Activated naive CD4-positive, alpha-beta T cell treated with anti-CD3 and anti-CD28 coated beads, Interleukin-2, amount 10 ng/mL, durations not matched to agents 7 days and 5 days (primary cell): ENCODE measurements at regions not wholly inside any gene's neighbourhood (a gene's known extent, or its start where the extent isn't known, plus 50 kb on each side); places are given as distances from the start of the nearest gene placed in this dataset.
"Not testable (repeated sequence)": the region's sequence is repeated elsewhere in the genome, so short reads cannot be mapped to it uniquely, and the experiment has no call there.

Experiments used
- CTCF ChIA-PET: fragments of 350-600 bp; sonication (Branson Sonifier 250); formaldehyde crosslinking; loops from one replicate; lab custom pipeline; 2021; ENCODE audit warnings: antibody characterized with exemption; lab: Charles Lee
- DNase-seq: peaks from one replicate; pipeline ENCODE4 v3.0.0-alpha.2; 2020
- H3K27ac Mint-ChIP-seq: one replicate; pipeline ENCODE4 v1.8.0; 2021; ENCODE audit warnings: mild to moderate bottlenecking, moderate library complexity, mixed read lengths
- H3K27me3 Mint-ChIP-seq: one replicate; pipeline ENCODE4 v1.8.0; 2021; ENCODE audit warnings: mild to moderate bottlenecking, mixed read lengths
- H3K36me3 Mint-ChIP-seq: one replicate; pipeline ENCODE4 v1.8.0; 2021; ENCODE audit warnings: mixed read lengths
- H3K4me1 Mint-ChIP-seq: one replicate; pipeline ENCODE4 v1.8.0; 2021; ENCODE audit warnings: mixed read lengths
- H3K4me3 Mint-ChIP-seq: one replicate; pipeline ENCODE4 v1.8.0; 2021; ENCODE audit warnings: mild to moderate bottlenecking, moderate library complexity, mixed read lengths
- H3K9me3 Mint-ChIP-seq: one replicate; pipeline ENCODE4 v1.8.0; 2021; ENCODE audit warnings: mixed read lengths

- H3K9me3 Mint-ChIP-seq, DNase-seq, H3K27ac Mint-ChIP-seq, H3K4me3 Mint-ChIP-seq, H3K36me3 Mint-ChIP-seq, H3K4me1 Mint-ChIP-seq, H3K27me3 Mint-ChIP-seq, CTCF ChIA-PET: not testable (repeated sequence)
Observed at GRCh38 chr2:7178996-7179395, 261.8 kb downstream of the RNF144A start.

GRCh38 chr2:7180638-7181370 lies 263.6 kb downstream of the RNF144A start:
- no peaks in the 10 kb centered on the region for H3K4me1 Mint-ChIP-seq
- H3K4me3 Mint-ChIP-seq = no peak overlapping the region
- H3K27ac Mint-ChIP-seq = no peak overlapping the region
- DNase-seq = no peak
- no peaks in the 10 kb centered on the region for H3K9me3 Mint-ChIP-seq
- no peaks in the 10 kb centered on the region for H3K27me3 Mint-ChIP-seq
- CTCF ChIA-PET = interaction anchor here (1.8 kb wide), 1 partner anchor 9 kb away, joined by 5 read pairs; no protein-coding TSS in a partner anchor
- peaks cover 3% of the 10 kb centered on the region for H3K36me3 Mint-ChIP-seq

GRCh38 chr2:7182525-7182924 lies 265.3 kb downstream of the RNF144A start:
- DNase-seq = no peak
- H3K36me3 Mint-ChIP-seq = no peaks in the 10 kb centered on the region
- H3K4me3 Mint-ChIP-seq = no peak overlapping the region
- no peaks in the 10 kb centered on the region for H3K4me1 Mint-ChIP-seq
- no peaks in the 10 kb centered on the region for H3K9me3 Mint-ChIP-seq
- no peaks in the 10 kb centered on the region for H3K27me3 Mint-ChIP-seq
- H3K27ac Mint-ChIP-seq = no peak overlapping the region
- CTCF ChIA-PET = no interaction called here

GRCh38 chr2:7189106-7189505 lies 271.9 kb downstream of the RNF144A start:
- CTCF ChIA-PET = interaction anchor here (1.3 kb wide), 1 partner anchor 8 kb away, joined by 5 read pairs; no protein-coding TSS in a partner anchor
- no peak for DNase-seq
- H3K27ac Mint-ChIP-seq = no peak overlapping the region
- no peaks in the 10 kb centered on the region for H3K4me1 Mint-ChIP-seq
- H3K36me3 Mint-ChIP-seq = no peaks in the 10 kb centered on the region
- H3K27me3 Mint-ChIP-seq = no peaks in the 10 kb centered on the region
- H3K9me3 Mint-ChIP-seq = no peaks in the 10 kb centered on the region
- no peak overlapping the region for H3K4me3 Mint-ChIP-seq

- Mint-ChIP-seq H3K27me3 (no peaks in the 10 kb centered on the region), H3K36me3 (no peaks in the 10 kb centered on the region), H3K27ac (no peak overlapping the region), H3K9me3 (no peaks in the 10 kb centered on the region), H3K4me3 (no peak overlapping the region), H3K4me1 (no peaks in the 10 kb centered on the region)
- CTCF ChIA-PET = interaction anchor here (1.3 kb wide), 1 partner anchor 10 kb away, joined by 5 read pairs; no protein-coding TSS in a partner anchor
- no peak for DNase-seq
Observed at GRCh38 chr2:7190587-7191324, 273.5 kb downstream of the RNF144A start.

DNA sequence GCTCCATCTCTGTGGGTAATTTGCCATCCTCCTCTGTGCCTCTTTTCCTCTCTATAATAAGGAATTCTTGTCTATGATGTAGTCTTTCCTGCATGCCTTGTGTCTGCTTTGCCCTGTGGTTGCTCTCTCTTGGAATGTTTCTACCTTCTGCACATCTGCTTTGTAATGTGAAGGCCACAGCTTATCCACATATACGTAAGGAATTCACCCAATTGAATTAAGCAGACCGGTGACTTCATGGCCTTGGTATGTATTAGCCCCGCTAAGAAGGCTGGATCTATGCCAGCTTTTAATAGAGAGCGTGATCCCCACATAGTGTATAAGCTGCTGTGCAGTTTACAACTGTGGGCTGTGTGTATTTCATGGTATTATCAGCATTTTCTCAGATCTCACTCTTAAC lies 274.7 kb downstream of the RNF144A start:
- Mint-ChIP-seq H3K27ac (no peak overlapping the region), H3K4me1 (no peaks in the 10 kb centered on the region), H3K27me3 (no peaks in the 10 kb centered on the region), H3K36me3 (no peaks in the 10 kb centered on the region), H3K9me3 (no peaks in the 10 kb centered on the region), H3K4me3 (no peak overlapping the region)
- DNase-seq = no peak
- CTCF ChIA-PET = no interaction called here

DNA sequence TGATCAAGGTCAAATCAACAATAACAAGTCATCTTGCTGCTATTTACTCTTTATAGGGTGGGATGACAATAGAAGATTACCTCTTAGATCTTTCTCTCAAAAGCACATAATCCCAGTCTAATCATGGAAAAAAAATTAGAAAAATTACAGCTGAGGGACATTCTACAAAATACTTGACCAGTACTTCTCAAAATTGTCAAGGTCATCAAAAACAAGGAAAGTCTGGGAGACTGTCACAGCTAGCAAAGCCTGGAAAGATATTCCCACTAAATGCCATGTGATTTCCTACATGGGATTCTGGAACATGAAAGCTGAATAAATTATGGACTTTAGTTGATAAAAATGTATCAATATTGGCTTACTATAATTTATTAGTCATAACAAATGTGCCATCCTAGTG lies 276.2 kb downstream of the RNF144A start:
- CTCF ChIA-PET = no interaction called here
- no peak overlapping the region for H3K27ac Mint-ChIP-seq
- DNase-seq = no peak

GRCh38 chr2:7194950-7195349 lies 277.7 kb downstream of the RNF144A start:
- no peaks in the 10 kb centered on the region for H3K27me3 Mint-ChIP-seq
- H3K27ac Mint-ChIP-seq = no peak overlapping the region
- H3K4me3 Mint-ChIP-seq = no peak overlapping the region
- no peak for DNase-seq
- H3K4me1 Mint-ChIP-seq = no peaks in the 10 kb centered on the region
- no peaks in the 10 kb centered on the region for H3K36me3 Mint-ChIP-seq
- CTCF ChIA-PET = interaction anchor here (0.6 kb wide), 1 partner anchor 61 kb away, joined by 4 read pairs; no protein-coding TSS in a partner anchor
- no peaks in the 10 kb centered on the region for H3K9me3 Mint-ChIP-seq

More for the DNA sequence above, 276.2 kb downstream of the RNF144A start:
- H3K27me3 Mint-ChIP-seq = no peaks in the 10 kb centered on the region
- no peaks in the 10 kb centered on the region for H3K4me1 Mint-ChIP-seq
- no peak overlapping the region for H3K4me3 Mint-ChIP-seq
- H3K9me3 Mint-ChIP-seq = no peaks in the 10 kb centered on the region
- H3K36me3 Mint-ChIP-seq = no peaks in the 10 kb centered on the region

- no peaks in the 10 kb centered on the region for H3K36me3 Mint-ChIP-seq
- H3K4me3 Mint-ChIP-seq = no peak overlapping the region
- no peak overlapping the region for H3K27ac Mint-ChIP-seq
- H3K4me1 Mint-ChIP-seq = no peaks in the 10 kb centered on the region
- CTCF ChIA-PET = no interaction called here
- H3K27me3 Mint-ChIP-seq = no peaks in the 10 kb centered on the region
- H3K9me3 Mint-ChIP-seq = no peaks in the 10 kb centered on the region
- no peak for DNase-seq
Observed at GRCh38 chr2:7196883-7197282, 279.7 kb downstream of the RNF144A start.

- Mint-ChIP-seq H3K4me3 (no peak overlapping the region), H3K36me3 (no peaks in the 10 kb centered on the region), H3K27me3 (no peaks in the 10 kb centered on the region), H3K9me3 (no peaks in the 10 kb centered on the region), H3K27ac (no peak overlapping the region), H3K4me1 (no peaks in the 10 kb centered on the region)
- CTCF ChIA-PET = interaction anchor here (1.1 kb wide), 1 partner anchor 224 kb away, joined by 3 read pairs; no protein-coding TSS in a partner anchor
- no peak for DNase-seq
Observed at GRCh38 chr2:7201851-7202250, 284.6 kb downstream of the RNF144A start.

GRCh38 chr2:7203056-7203467 lies 285.9 kb downstream of the RNF144A start:
- no peaks in the 10 kb centered on the region for H3K36me3 Mint-ChIP-seq
- H3K4me3 Mint-ChIP-seq = no peak overlapping the region
- no peaks in the 10 kb centered on the region for H3K4me1 Mint-ChIP-seq
- CTCF ChIA-PET = interaction anchor here (0.9 to 1.4 kb wide), 6 partner anchors 38 to 1478 kb away, joined by 3 to 5 read pairs (median 3); no protein-coding TSS in a partner anchor
- no peaks in the 10 kb centered on the region for H3K9me3 Mint-ChIP-seq
- no peak overlapping the region for H3K27ac Mint-ChIP-seq
- DNase-seq = peak; percentile 67
- H3K27me3 Mint-ChIP-seq = no peaks in the 10 kb centered on the region

GRCh38 chr2:7205151-7205830 lies 288.1 kb downstream of the RNF144A start:
- H3K27ac Mint-ChIP-seq = no peak overlapping the region
- CTCF ChIA-PET = interaction anchor here (0.6 to 1.2 kb wide), 3 partner anchors 16 to 308 kb away, joined by 3 read pairs; no protein-coding TSS in a partner anchor
- no peak for DNase-seq

GRCh38 chr2:7206111-7206810 lies 289.0 kb downstream of the RNF144A start:
- DNase-seq = no peak
- no peaks in the 10 kb centered on the region for H3K27me3 Mint-ChIP-seq
- CTCF ChIA-PET = interaction anchor here (0.6 to 1.4 kb wide), 4 partner anchors 94 to 1159 kb away, joined by 3 read pairs; no protein-coding TSS in a partner anchor
- H3K4me3 Mint-ChIP-seq = no peak overlapping the region
- H3K27ac Mint-ChIP-seq = no peak overlapping the region
- H3K36me3 Mint-ChIP-seq = no peaks in the 10 kb centered on the region
- H3K9me3 Mint-ChIP-seq = no peaks in the 10 kb centered on the region
- no peaks in the 10 kb centered on the region for H3K4me1 Mint-ChIP-seq

More at GRCh38 chr2:7205151-7205830, 288.1 kb downstream of the RNF144A start:
- H3K36me3 Mint-ChIP-seq = no peaks in the 10 kb centered on the region
- H3K4me3 Mint-ChIP-seq = no peak overlapping the region
- H3K4me1 Mint-ChIP-seq = no peaks in the 10 kb centered on the region
- no peaks in the 10 kb centered on the region for H3K27me3 Mint-ChIP-seq
- H3K9me3 Mint-ChIP-seq = no peaks in the 10 kb centered on the region
